NCI-H2081 (cell line): ENCODE measurements at regions not wholly inside any gene's neighbourhood (a gene's known extent, or its start where the extent isn't known, plus 50 kb on each side); places are given as distances from the start of the nearest gene placed in this dataset.
A peak's percentile ranks its signal among the peaks of the same experiment; 100 is the strongest.
"Not testable (repeated sequence)": the region's sequence is repeated elsewhere in the genome, so short reads cannot be mapped to it uniquely, and the experiment has no call there.

ENCODE experiments used
- DNase-seq, 2 experiments: peaks; one replicate each; lab custom pipeline; 2025; lab: John Stamatoyannopoulos, UW

DNA sequence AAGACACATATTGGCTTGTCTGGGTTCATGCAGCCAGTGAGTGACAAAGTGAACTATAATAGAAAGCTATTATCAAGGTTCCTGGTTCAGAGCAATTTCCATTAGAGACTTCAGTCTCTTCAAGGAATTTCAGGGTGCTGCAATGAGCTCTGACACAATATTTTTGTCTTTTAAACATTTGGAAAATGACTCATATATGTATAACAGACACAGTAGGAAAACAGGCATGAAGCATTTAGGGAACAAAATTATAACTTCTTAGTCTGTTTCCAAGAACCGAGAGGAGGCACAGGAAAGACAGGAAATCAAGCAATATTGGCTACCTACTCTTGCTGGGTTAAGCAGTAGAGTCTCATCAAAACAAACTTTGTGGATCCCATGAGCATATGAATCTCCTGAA is 170.4 kb downstream of the PTPRC start:
- no peak for DNase-seq

- no peak for DNase-seq
Observed at GRCh38 chr1:198811449-198811848, 172.6 kb downstream of the PTPRC start.

GRCh38 chr1:198823626-198824025 is 184.8 kb downstream of the PTPRC start:
- no peak for DNase-seq

DNA sequence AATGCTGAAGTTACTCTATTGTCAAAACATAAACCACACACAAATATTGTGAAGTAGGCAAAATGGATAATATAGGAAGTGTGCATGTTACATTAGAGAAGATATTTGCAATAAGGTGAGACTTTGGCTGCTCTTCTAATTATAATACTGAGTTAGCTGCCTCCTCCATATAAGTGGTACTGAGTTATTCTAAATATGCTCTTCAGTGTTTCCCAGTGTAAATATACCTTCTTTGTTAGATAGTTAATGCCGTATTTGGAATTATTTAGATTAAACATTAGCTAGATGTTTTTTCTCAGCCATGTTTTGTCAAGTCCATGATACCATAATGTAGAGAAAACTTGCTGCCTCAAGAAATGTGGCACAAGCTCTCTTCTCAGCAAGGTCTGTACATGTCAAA is 186.4 kb downstream of the PTPRC start:
- DNase-seq, result no peak

GRCh38 chr1:198829356-198829755 is 190.5 kb downstream of the PTPRC start:
- no peak for DNase-seq

GRCh38 chr1:198829944-198830343 is 191.1 kb downstream of the PTPRC start:
- DNase-seq, result no peak

GRCh38 chr1:198830412-198830811 is 191.6 kb downstream of the PTPRC start:
- DNase-seq, result no peak

GRCh38 chr1:198833706-198834503 is 195.1 kb downstream of the PTPRC start:
- no peak for DNase-seq

GRCh38 chr1:198837278-198838021 is 198.6 kb downstream of the PTPRC start:
- DNase-seq, result peak in 1 of 2 experiments; percentile 24

GRCh38 chr1:198838022-198838342 is 199.1 kb downstream of the PTPRC start:
- DNase-seq, result no peak

GRCh38 chr1:198841477-198841876 is 202.6 kb downstream of the PTPRC start:
- no peak for DNase-seq

- no peak for DNase-seq
Observed at GRCh38 chr1:198842686-198843085, 203.8 kb downstream of the PTPRC start.

DNA sequence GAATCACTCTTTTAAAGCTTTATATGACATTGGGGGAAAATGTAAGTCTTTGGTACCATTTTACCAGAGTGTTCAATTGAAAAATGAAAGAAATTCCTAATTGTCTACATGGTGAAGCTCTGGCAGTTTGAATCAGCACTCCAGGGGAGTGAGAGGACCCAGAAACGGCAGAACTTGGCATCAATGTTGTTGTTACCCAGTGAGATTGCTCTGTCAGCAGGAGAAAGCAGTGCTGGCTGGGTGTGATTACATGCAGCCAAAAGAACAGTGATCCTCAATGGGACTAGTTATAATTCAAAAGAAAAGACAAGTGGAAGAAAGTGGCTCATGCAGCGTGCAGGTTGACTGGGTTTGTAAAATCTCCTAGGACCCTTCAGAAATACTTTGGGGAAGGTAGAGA is 206.4 kb downstream of the PTPRC start:
- DNase-seq, result no peak

DNA sequence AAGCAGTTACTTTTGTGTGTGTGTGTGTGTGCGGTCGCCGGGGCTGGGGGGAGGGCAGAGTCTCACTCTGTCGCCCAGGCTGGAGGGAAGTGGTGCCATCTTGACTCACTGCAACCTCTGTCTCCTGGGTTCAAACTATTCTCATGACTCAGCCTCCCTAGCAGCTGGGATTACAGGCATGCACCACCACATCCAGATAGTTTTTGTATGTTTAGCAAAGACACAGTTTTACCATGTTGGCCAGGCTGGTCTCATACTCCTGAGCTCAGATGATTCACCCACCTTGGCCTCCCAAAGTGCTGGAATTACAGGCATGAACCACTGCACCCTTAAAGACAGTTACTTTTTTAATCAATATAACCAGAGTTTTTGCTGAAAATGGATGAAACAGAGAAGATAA is 207.0 kb downstream of the PTPRC start:
- DNase-seq, result no peak

- DNase-seq, result no peak
Observed at GRCh38 chr1:198846556-198846955, 207.7 kb downstream of the PTPRC start.

GRCh38 chr1:198848206-198848605 is 209.4 kb downstream of the PTPRC start:
- DNase-seq, result no peak

DNA sequence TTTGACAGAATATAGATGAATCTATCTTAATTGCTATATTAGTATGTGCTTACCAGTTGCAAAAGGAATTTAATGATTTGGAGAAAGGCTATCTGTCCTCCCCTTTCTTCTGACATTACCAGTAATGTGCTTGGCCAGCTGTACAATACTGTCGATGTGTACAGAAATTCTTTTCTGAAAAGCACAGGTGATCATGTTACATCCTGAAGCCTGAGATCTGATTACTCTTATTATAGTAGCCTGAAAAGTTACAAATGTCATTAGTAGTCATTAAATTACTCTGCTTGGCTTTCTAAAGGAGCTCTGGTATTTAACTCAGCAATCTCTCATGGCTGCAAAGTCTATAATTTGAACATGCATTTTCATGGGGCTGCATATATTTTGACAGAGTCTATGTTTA is 209.8 kb downstream of the PTPRC start:
- peak in 1 of 2 experiments; percentile 50 for DNase-seq

GRCh38 chr1:198849093-198849492 is 210.3 kb downstream of the PTPRC start:
- peak; percentile 32 to 61 for DNase-seq

DNA sequence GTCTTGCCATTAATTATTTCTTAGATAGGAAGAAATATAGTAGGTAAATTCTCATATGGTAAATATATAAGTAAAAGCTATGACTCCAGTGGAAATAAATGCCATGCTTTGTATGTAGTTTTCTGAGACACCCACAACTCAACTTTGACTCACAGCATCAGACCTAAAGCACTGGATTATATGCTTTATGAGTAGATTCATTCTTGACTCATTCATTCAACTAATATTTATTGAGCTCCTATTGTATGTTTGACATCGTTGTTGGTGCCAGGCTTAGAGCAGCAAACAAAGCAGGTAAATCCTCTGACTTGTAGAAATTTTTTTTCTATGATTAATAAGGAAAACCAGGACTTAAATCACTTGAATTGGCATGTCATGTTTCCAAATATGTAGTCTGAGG is 211.4 kb downstream of the PTPRC start:
- no peak for DNase-seq

DNA sequence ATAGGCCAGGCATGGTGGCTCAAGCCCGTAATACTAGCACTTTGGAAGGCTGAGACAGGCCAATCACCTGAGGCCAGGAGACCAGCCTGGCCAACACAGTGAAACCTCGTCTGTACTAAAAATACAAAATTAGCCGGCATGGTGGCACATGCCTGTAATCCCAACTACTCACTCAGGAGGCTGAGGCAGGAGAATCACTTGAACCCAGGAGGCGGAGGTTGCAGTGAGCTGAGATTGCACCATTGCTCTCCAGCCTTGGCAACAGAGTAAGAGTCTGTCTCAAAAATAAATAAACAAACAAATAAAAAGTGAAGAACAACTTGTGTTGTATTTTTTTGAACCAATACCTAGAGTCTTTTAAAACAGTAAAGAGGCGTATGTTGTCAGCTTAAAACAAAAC is 212.1 kb downstream of the PTPRC start:
- DNase-seq, result not testable (repeated sequence)

GRCh38 chr1:198856601-198857000 is 217.8 kb downstream of the PTPRC start:
- no peak for DNase-seq

DNA sequence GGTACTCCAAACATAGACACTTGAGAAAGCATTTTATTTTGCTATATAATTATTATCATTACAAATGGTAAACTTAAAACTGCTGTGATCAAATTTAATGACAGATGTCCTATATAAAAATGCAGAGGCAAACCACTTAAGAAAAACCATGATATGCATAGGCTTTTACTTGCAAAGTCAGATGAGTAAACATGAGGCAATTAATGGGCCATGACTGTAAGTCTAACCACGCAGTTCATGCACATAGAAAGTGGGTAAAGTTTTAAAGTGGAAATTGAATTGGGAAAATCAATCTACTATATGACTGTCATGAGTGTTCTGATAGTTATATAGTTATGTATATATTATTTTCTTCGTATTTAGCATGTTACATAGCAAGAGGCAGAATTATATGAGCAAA is 219.2 kb downstream of the PTPRC start:
- DNase-seq, result no peak

GRCh38 chr1:198860371-198860770 is 221.5 kb downstream of the PTPRC start:
- DNase-seq, result peak in 1 of 2 experiments; percentile 45

- DNase-seq, result no peak
Observed at GRCh38 chr1:198861636-198862035, 222.8 kb downstream of the PTPRC start.
